HG02938 (cell line): ENCODE measurements at regions not wholly inside any gene's neighbourhood (a gene's known extent, or its start where the extent isn't known, plus 50 kb on each side); places are given as distances from the start of the nearest gene placed in this dataset.

Experiments
- ATAC-seq: cut with Tn5 transposase; IDR thresholded peaks from one replicate; pipeline ENCODE4 v1.9.1; 2021; ENCODE audit warnings: mild to moderate bottlenecking, moderate library complexity; ENCODE audit not compliant: unreplicated experiment

DNA sequence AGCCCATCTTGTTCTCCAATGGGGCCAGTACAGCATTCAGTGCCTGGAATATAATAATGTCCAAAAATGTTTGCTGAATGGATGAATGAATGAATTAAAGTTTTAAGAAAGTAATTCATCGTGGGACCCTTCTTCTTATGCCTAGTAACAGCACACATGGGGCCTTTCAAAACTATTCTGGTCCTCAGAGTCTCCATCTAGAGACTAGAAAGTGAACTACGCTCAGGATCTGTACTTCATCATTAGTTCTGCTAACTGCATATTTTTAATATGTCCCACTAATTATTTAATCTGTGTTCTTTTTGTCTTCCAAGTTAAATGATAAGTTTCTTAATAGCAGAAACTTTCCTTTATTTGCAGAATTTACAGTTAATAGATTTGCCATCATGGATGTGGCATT lies 172.5 kb downstream of the SMAD2 start:
- no peak for ATAC-seq

DNA sequence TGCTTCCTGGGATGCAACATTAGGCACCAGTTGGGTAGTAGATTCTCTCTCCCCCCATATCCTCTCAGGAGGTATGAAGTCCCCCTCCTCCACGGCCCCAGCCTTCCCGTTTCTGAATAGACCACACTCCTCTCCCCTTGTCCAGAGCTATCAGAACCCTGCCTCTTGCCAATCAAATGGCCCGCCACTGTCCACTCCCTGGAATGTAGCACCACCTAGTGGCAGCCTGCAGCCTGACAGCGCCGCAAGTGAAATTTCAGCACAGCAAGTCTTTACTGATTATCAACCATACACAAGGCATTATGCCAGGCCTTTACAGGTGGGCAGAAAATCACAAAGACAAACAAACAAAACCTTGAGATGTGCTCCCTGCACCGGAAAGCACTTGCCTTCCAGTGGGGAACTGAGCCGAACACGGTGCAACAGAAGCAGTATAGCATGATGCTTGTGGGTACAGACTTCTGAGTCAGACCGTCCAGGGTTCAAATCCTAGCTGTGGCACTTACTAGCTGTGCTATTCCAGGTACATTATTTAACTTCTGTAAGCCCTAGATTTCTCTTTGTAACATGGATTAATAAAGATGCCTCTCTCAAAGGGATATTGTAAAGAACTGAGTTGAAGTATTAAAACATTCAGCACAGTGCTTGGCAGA lies 174.0 kb downstream of the SMAD2 start:
- ATAC-seq: no peak

GRCh38 chr18:47755102-47755456 lies 175.4 kb downstream of the SMAD2 start:
- ATAC-seq: no peak

DNA sequence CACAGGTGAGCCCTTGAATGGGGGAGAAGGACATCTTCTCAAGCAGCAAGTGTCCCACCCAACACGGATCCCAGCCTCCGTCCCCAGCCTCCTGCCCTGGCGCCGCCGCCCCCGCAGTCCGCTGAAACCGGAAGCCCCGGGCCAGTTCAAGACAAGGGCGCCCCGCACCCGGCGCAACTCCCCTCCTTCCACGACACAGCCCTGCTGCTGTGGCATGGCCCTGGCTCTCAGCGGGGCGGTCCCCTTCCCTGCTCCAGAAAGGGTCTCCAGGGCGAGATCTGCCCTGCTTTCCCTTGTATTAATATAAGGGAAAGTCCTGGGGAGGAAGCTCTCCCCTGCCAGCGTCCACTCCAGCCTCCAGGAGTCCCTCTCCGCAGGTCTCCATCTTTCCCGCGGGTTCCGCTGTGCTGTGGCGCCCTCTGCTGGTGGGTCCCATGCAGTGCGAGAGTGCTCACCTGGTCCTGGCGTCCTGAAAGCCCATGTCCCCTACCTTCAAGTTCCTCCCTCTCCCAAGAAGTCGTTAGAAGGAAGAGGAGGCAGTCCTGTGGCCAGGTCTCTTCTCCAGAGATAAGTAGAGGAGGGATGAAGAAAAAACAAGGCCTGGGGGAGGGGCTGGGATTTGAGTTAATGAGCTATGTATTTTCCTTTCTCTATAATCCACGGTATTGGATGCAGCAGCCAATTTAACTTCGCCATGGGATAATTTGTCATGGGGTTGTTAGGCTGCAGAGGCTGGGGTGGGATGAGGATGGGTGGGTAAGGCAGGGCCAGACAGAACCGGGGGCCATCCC lies 176.0 kb downstream of the SMAD2 start:
- ATAC-seq: no peak

GRCh38 chr18:47752796-47753645 lies 177.4 kb downstream of the SMAD2 start:
- ATAC-seq: no peak

DNA sequence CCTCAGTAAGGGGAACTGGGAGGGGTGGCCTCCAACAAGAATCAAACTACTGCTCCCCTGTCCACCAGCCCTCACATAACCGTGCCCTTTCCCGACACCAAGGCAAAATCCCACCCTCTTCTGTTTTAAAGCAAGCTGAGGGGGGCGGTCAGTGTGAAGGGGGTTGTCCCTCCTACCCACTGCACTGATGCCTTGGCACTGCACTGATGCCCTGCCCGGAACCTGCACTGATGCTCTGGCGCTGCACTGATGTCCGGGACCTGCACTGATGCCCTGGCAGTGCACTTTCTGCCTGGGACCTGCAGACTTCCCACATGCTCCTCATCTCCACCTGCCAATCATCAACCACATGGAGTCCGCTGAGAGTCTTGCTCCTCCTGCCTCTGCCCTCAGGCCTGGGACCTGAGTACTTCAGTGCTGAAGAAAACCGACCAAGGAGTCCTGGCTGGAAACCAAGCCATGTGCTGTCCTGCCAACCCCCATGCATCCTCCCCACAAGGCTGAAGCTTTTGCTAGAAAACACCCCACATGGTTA lies 179.5 kb downstream of the SMAD2 start:
- no peak for ATAC-seq

DNA sequence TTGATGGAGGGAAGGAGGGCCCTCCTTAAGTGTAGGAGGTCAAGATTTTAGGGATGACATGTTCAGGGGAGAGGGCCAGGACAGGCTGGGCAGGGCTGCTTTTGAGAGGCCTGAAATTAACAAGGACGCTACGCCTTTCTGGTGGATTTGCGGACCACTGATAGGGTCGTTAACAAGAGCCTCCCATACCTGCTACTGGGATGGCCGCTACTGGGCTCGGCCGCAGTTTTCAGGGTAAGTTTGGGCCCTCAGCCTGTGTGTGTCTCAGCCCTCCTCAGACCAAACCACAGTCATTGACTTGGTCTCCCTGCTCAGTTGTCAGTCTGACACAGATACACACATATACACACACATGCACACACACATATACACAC lies 180.9 kb downstream of the SMAD2 start:
- no peak for ATAC-seq

DNA sequence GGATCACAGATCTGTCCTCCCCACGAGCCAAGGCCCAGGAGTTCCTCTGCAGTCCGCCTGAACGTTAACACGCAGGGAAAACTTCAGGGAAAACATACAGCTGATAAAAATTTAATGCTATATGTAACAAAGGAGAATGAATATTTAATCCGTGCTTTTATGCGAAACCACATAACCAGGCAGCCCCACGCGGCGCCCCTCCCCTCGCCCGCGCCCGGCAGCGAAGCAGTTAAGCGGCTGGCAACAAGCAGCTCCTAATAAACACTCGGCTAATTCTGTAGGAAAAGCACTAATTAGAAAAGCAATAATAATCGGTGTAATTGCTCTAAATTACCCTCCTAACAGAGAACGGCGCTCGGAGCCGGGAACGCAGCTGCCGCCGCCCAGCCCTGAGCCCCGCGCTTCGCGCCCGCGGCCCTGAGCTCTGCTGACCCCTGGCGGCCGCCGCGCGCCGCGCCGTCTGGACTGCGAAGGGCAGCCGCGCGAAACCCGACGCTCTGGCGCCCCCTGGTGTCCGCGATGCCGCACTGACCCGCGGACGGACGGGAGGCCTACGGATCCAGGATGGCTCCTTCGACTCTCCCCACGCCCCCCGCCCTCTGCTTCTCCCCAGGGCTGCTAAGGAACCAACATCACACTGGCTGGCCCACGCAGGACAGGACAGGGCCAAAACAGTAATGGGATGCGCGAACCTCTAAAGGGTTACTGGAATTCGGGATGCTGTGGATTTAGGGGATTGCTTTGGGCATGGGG lies 181.4 kb downstream of the SMAD2 start:
- ATAC-seq: peak; percentile 66

DNA sequence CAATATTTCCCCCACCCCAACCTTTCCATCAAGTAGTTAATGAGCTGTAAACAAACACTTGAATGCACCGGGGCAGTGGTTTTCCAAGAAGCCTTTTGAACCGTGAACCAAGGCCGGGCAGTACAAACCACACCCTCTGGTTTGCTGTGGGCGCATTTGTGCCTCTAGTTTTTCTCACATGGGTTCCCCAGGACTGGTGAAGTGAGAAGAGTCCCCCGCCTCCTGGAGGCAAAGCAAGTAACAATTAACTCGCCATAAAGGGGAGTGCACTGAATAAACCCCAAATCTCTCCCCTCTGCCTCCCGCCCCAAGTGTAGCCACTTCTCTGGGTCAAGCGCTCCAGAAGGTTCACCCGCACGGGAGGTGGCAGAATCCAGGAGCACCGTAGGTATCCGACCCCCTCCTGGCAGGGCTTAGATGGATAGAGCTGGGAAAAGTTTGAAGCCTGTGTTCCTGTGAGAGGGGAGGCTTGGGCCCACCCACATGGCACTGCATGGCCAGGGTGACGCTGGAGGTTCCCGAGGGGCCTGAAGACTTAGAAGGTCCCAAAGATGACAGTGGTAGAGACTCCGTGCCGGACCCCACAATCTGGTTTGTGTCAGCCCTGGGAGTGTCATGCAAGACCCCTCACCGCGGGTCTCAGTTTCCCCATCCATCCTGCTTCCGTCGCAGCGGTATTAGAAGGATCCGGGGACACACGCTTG lies 182.2 kb downstream of the SMAD2 start:
- ATAC-seq: no peak

GRCh38 chr18:47747260-47747795 lies 183.1 kb downstream of the SMAD2 start:
- ATAC-seq: no peak

DNA sequence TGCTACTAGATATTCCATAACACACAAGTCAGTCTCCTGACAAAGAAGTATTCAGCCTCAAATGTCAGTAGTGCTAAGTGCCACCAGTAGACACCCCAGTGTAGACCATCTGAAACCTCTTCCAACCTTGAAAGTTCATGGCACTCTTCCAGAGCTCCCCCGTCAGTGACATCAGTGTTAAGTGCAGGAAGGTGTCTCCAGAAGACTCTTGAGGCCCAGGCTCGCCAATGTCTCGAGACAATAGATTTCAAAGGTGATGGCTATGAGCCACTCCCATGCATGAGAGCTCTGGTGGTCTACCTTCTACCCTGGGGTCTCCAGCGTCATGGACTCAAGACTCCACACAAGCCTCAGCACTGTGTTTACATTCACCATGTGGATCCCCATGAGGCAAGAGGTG lies 183.8 kb downstream of the SMAD2 start:
- no peak for ATAC-seq

DNA sequence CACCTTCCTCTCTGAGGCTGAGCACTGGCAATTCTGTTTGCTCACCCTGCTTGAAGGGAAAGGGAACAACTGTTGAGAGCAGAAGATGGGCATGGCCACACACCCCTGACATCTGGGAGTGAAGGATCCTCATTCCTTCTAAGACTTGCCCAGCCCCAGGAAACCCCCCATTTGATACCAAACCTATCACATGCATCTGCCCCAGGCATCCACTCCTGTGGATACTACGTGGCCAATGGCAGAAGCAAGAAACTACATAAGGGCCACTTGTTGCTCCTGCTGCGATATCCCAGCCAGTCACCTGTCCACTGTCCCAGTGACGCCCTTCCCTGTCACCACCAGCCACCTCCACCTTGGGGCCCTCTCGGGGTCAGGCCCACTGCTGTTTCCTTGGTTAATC lies 185.2 kb downstream of the SMAD2 start:
- ATAC-seq: no peak

GRCh38 chr18:47737956-47738355 lies 192.5 kb downstream of the SMAD2 start:
- no peak for ATAC-seq

DNA sequence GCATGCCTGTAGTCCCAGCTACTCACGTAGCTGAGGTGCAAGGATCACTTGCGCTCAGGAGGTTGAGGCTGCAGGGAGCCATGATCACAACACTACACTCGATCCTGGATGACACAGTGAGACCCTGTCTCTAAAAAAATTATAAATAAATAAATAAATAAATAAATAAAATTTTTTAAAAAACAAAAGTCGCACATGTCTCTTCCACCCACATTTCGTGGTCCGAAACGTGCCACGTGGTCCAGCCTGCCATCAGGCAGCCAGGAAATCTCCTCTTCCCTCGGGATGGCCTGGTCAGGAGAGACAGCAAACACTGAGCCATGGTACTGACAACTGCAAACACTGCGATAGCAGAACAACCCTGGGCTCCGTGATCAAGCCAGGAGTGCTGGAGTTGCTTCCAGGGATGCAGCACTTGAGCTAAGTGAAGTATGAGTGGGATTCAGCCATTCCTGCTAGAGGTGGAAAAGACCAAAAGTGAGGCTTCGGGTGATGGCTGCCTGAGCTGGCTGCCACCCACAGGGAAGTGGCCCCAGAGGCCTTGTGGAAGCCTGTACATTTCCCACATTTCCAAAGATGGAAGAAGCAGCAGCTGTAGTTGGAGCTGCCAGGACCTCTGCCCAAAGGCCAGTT lies 193.1 kb downstream of the SMAD2 start:
- no peak for ATAC-seq

GRCh38 chr18:47736376-47737140 lies 193.9 kb downstream of the SMAD2 start:
- no peak for ATAC-seq

DNA sequence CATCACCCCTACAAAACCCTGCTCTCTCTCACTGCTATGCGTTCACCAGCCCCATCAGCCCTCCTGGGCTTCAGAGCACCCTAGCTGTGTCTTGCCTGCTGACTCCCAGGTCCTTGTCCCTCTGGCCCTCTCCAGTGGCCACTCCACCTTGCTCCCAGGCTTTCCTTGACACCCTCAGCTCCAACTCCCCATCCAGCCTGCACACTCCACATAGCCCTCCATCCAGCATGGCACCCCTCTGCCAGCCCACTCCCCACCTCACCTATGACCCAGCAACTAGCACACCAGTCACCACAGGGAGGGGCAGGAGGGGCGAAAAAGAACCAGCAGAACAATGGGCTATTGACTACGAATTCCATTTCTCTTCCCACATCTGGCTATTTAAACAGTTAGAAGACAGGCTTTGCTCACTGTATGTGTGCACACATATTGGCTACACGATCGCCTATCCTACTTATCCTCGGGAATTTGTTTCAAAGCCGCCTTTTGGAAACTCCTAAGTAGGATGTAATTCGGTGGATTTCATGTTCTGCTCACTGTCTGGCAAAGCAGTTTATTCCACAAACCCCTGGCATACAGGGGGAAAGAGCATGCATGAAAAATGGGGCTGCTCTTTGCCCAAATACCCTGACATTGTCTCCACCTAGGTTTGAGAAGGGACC lies 195.3 kb downstream of the SMAD2 start:
- ATAC-seq: no peak

DNA sequence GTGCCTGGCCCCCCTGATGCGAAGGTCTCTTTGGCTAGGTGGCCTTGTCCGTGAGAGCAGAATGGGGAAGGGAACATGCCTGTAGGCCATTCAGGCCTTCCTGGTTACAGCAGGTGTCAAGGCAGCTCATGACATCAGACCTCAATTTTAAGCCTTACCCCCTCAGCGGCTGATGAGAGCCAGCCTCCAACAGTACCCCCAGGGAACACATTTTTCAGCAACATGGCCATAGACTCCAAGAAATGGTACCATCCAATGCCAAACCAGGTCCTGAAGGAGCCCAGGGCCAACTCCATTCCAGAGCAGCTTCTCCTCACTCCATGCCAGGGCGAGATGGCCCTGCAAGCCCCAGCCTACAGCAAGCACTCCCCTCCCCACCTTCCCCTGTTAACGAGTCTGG lies 199.2 kb downstream of the SMAD2 start:
- ATAC-seq: no peak

- no peak for ATAC-seq
Measured at GRCh38 chr18:47730795-47731194, 199.7 kb downstream of the SMAD2 start.
